Hepatocyte (in vitro differentiated cells): ENCODE measurements at regions not wholly inside any gene's neighbourhood (a gene's known extent, or its start where the extent isn't known, plus 50 kb on each side); places are given as distances from the start of the nearest gene placed in this dataset.
A peak's percentile ranks its signal among the peaks of the same experiment; 100 is the strongest.

Source experiments
- DNase-seq: peaks from one replicate; pipeline ENCODE4 v3.0.0-alpha.2; 2016; ENCODE audit warnings: low spot score
- H2AFZ ChIP-seq: fragments of 200-600 bp; sonication (generic); 2 replicates; pipeline ENCODE4 v1.6.0; 2016; ENCODE audit warnings: antibody characterized with exemption, mild to moderate bottlenecking
- H3K27ac ChIP-seq: fragments of 200-600 bp; sonication (generic); 2 replicates; pipeline ENCODE4 v1.5.1; 2016; ENCODE audit warnings: mild to moderate bottlenecking
- H3K27me3 ChIP-seq: fragments of 200-600 bp; sonication (generic); 2 replicates; pipeline ENCODE4 v1.6.1; 2016
- H3K36me3 ChIP-seq: fragments of 200-600 bp; sonication (generic); replicated peaks from 2 replicates; pipeline ENCODE4 v1.5.1; 2016; ENCODE audit warnings: low read depth; ENCODE audit not compliant: insufficient read depth
- H3K4me1 ChIP-seq: fragments of 200-600 bp; sonication (generic); 2 replicates; pipeline ENCODE4 v1.5.1; 2016; ENCODE audit warnings: mild to moderate bottlenecking, moderate library complexity; ENCODE audit not compliant: insufficient read depth
- H3K4me2 ChIP-seq: fragments of 200-600 bp; sonication (generic); 2 replicates; pipeline ENCODE4 v1.6.0; 2016
- H3K4me3 ChIP-seq: fragments of 200-600 bp; sonication (generic); 2 replicates; pipeline ENCODE4 v1.5.1; 2016; ENCODE audit warnings: mild to moderate bottlenecking
- H3K79me2 ChIP-seq: fragments of 200-600 bp; sonication (generic); 2 replicates; pipeline ENCODE4 v1.6.0; 2017; ENCODE audit warnings: mild to moderate bottlenecking
- H3K9me2 ChIP-seq: fragments of 200-600 bp; sonication (generic); replicated peaks from 2 replicates; pipeline ENCODE4 v1.6.0; 2017; ENCODE audit warnings: mild to moderate bottlenecking; ENCODE audit not compliant: insufficient read depth
- H3K9me3 ChIP-seq: fragments of 200-600 bp; sonication (generic); 2 replicates; pipeline ENCODE4 v1.5.1; 2016; ENCODE audit warnings: low read depth, mild to moderate bottlenecking
- H4K20me1 ChIP-seq: fragments of 200-600 bp; sonication (generic); 2 replicates; pipeline ENCODE4 v1.6.0; 2016; ENCODE audit warnings: mild to moderate bottlenecking; ENCODE audit not compliant: insufficient read depth, poor library complexity, severe bottlenecking
- EZH2 ChIP-seq: fragments of 200-600 bp; sonication (generic); IDR thresholded peaks from 2 replicates; pipeline ENCODE4 v1.6.1; 2016; ENCODE audit warnings: antibody characterized with exemption, mild to moderate bottlenecking, borderline replicate concordance
- EZH2phosphoT487 ChIP-seq: fragments of 200-600 bp; sonication (generic); IDR thresholded peaks from one replicate; pipeline ENCODE4 v1.6.1; 2018; ENCODE audit warnings: antibody characterized with exemption, mild to moderate bottlenecking, low read depth, moderate library complexity; ENCODE audit not compliant: unreplicated experiment, severe bottlenecking
- WGBS: methylation state at CpG from one replicate; pipeline ENCODE4 v1.1.6; 2016; ENCODE audit warnings: low lambda C conversion rate; ENCODE audit errors: missing lambda C conversion rate; 5-methylcytosine and 5-hydroxymethylcytosine counted together
- TF ChIP-seq, protein P1 (sequence below): fragments of 200-600 bp; sonication (generic); IDR thresholded peaks from 2 replicates; pipeline ENCODE4 v1.5.1; 2016; ENCODE audit warnings: antibody characterized with exemption, mild to moderate bottlenecking; ENCODE audit not compliant: poor library complexity

DNA sequence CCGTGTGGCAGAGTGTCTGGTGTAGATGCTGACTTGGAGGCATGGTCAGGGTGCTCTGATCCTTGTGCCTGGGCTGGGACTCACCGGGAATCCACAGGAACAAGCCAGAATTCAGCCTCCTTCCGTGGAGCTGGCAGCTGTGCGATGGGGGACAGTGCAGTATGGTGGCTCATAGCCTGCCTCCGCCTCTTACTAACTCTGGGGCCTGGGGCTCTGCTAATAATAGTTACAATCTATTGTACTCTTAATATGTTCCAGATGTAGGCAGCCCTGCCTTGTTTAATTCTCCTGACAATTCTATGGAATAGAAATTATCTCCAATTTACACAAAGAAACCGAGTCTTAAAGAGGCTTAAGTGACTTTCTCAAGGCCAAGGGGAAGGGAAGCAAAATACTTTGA lies 77.6 kb downstream of the PCDH1 start:
- peaks cover 30% of the 10 kb centered on the region for H3K27me3 ChIP-seq
- H3K79me2 ChIP-seq: no peaks in the 10 kb centered on the region
- H4K20me1 ChIP-seq: no peaks in the 10 kb centered on the region
- TF ChIP-seq EZH2 (no peak), EZH2phosphoT487 (no peak)
- TF ChIP-seq, protein P1, sequence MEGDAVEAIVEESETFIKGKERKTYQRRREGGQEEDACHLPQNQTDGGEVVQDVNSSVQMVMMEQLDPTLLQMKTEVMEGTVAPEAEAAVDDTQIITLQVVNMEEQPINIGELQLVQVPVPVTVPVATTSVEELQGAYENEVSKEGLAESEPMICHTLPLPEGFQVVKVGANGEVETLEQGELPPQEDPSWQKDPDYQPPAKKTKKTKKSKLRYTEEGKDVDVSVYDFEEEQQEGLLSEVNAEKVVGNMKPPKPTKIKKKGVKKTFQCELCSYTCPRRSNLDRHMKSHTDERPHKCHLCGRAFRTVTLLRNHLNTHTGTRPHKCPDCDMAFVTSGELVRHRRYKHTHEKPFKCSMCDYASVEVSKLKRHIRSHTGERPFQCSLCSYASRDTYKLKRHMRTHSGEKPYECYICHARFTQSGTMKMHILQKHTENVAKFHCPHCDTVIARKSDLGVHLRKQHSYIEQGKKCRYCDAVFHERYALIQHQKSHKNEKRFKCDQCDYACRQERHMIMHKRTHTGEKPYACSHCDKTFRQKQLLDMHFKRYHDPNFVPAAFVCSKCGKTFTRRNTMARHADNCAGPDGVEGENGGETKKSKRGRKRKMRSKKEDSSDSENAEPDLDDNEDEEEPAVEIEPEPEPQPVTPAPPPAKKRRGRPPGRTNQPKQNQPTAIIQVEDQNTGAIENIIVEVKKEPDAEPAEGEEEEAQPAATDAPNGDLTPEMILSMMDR: no peak
- 54% methylated on average over 6 of the region's 6 CpGs for WGBS
- DNase-seq: peak; percentile 37
- H3K27ac ChIP-seq: no peak overlapping the region
- H3K9me3 ChIP-seq: no peaks in the 10 kb centered on the region
- no peak overlapping the region for H3K4me2 ChIP-seq
- no peaks in the 10 kb centered on the region for H3K36me3 ChIP-seq
- H2AFZ ChIP-seq: no peak overlapping the region
- no peaks in the 10 kb centered on the region for H3K9me2 ChIP-seq
- H3K4me1 ChIP-seq: no peaks in the 10 kb centered on the region
- no peak overlapping the region for H3K4me3 ChIP-seq

DNA sequence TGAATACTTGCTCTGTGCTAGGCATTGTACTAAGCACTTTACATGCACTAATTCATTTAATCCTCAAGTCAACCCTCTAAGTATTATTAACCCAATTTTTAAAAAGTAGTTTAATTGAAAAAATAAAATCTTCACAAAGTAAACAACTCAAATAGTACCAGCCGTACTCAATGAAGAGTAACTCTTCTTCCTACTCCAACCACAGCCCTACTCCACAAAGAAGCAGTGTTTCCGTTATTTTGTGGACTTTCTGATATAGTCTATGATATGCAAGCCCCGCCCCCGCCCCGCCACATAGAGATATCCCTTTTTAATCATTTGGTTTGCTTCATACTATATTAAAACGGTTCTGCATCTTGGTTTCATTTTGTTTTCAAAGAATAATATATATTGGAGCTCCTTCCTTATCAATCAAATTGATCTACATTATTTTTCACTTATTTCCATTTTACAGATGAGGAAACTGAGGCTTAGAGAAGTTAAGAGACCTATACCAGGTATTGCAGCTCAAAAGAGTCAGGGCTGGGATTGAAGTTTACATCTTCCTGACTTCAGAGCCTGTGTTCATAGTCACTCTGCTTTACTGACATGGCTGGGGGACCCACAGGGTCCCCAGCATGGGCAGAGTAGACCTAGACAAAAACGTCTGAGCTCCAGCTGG lies 78.6 kb downstream of the PCDH1 start:
- H3K27me3 ChIP-seq: peaks cover 21% of the 10 kb centered on the region
- no peak for DNase-seq
- 78% methylated on average over 7 of the region's 7 CpGs for WGBS
- no peak overlapping the region for H2AFZ ChIP-seq
- no peak overlapping the region for H3K27ac ChIP-seq
- no peak overlapping the region for H3K4me2 ChIP-seq
- H3K4me1 ChIP-seq: no peaks in the 10 kb centered on the region
- no peaks in the 10 kb centered on the region for H3K9me2 ChIP-seq
- no peaks in the 10 kb centered on the region for H3K9me3 ChIP-seq
- no peaks in the 10 kb centered on the region for H3K79me2 ChIP-seq
- H3K36me3 ChIP-seq: no peaks in the 10 kb centered on the region
- no peak overlapping the region for H3K4me3 ChIP-seq
- TF ChIP-seq EZH2: no peak
- TF ChIP-seq, protein P1: no peak
- no peak for TF ChIP-seq EZH2phosphoT487
- H4K20me1 ChIP-seq: no peaks in the 10 kb centered on the region

DNA sequence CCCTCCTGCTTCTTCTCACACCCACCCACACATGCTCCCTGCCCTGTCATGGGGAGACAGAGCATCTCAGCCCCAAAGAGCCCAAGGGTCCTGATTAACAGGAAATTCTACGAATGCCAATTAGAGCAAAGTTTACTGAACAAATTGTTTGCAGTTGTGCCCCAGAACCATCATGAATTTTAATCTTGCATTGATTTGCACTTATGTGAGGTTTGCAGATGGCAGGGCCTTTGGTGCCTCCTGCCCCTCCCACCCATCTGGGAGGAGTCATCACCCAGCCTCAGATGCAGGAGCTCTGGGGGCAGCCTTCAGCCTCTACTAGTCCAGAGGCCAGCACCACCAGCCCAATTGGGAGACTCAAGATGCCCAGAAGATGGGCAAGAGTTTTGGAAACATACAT lies 80.8 kb downstream of the PCDH1 start:
- Histone ChIP-seq H3K9me3 (no peaks in the 10 kb centered on the region), H3K36me3 (no peaks in the 10 kb centered on the region), H3K4me1 (no peaks in the 10 kb centered on the region), H3K9me2 (no peaks in the 10 kb centered on the region), H3K4me2 (no peak overlapping the region), H3K27ac (no peak overlapping the region), H3K79me2 (no peaks in the 10 kb centered on the region), H2AFZ (no peak overlapping the region), H3K27me3 (peaks cover 2% of the 10 kb centered on the region), H4K20me1 (no peaks in the 10 kb centered on the region), H3K4me3 (no peak overlapping the region)
- TF ChIP-seq, protein P1: no peak
- no peak for TF ChIP-seq EZH2
- no peak for TF ChIP-seq EZH2phosphoT487
- 0% methylated on average over 1 of the region's 1 CpG for WGBS
- no peak for DNase-seq
